Activated CD8-positive, alpha-beta memory T cell treated with anti-CD3 and anti-CD28 coated beads for 1 hour (primary cell): ENCODE measurements at regions not wholly inside any gene's neighbourhood (a gene's known extent, or its start where the extent isn't known, plus 50 kb on each side); places are given as distances from the start of the nearest gene placed in this dataset.

Experiments
- DNase-seq, 2 donors: peaks; one replicate each; pipeline ENCODE4 v3.0.0-alpha.2; 2020; ENCODE audit warnings: low read depth in 1 of 2; ENCODE audit errors: extremely low read depth in 1 of 2

DNA sequence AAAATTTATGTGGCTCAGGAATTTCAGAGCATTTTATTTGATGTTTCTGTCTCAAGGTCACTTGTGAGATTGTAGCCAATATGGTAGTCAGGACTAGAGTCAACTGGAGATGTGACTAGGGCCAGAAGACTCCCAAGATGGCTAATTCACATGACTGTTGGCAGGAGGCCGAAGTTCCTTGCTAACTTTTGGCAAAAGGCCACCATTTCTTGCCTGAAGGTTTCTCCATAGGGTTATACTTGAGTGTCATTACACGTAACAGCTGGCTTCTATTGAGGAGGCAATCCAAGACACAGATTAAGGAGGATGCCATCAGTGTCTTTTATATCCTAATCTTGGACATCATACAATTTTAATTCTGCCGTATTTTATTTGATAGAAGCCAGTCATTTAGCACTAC is 162.3 kb upstream of the MAOA start:
- DNase-seq, result no peak

DNA sequence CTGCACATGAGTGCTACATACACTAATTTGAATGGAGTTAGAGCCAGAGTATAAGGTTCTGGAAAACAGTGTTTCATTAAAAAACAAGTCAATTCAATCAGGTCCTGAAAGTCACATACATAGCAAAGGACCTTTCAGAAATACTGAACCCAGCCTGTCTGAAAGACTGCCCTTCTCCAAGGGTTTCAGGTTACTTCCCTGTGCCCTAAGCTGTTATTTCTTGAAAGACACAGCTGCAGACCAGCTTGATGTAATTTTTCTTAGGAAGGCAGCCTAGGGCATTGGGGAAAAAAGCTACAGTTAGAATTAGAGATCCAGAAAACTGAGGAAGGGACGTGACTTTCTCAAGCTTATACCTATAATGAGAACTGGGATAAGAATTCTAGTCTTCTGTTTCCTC is 155.9 kb upstream of the MAOA start:
- no peak for DNase-seq

DNA sequence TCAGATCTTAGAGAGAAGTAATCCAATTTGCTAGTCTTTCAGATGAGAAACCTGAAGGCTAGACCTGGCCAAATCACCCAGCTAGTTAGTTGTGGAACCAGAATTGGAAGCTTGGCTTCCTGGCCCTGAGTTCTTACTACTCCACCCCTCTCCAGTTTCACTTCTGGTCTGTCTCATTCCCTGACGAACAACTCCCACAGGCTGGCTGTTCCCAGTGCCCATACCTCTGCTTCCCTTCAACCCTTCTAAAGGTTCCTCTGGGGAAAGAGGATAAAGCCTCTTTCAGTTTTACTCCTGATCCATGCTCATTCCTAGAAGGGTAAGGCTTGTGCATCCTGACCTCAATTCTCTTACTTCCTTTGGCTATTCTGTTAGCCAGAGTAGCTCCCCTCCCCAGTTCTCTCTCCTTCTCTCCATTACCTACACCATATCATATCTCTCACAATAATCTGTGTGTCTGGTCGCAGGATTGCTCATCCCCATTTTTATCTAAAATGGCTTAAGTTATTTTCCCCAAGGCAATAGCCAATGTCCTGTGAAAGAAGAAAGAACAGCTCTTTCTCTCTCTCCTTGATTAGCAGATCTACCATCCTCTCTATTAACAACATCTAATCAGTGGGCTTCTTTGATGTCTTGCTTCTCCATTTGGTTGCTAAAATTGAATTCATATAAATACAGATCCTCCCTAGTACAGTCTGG is 155.0 kb upstream of the MAOA start:
- DNase-seq, result no peak

DNA sequence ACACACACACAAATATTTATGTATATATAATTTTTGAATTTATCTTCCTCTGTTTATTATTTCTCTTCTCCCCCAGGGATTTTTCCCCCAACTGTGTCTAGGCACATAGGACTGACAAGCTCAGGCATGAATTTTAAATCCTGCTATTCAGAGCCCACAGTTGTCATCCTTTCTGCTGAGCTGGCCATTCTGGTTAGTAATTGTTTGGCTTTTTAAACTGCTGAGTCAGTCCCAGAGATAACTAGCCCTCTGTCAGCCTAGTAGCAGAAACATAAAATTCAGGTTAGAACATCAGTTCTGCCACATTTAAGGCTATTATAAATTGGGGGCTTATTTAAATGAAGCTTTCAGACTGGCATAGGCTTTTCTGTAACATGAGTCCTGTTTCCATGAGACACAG is 151.7 kb upstream of the MAOA start:
- DNase-seq, result no peak

DNA sequence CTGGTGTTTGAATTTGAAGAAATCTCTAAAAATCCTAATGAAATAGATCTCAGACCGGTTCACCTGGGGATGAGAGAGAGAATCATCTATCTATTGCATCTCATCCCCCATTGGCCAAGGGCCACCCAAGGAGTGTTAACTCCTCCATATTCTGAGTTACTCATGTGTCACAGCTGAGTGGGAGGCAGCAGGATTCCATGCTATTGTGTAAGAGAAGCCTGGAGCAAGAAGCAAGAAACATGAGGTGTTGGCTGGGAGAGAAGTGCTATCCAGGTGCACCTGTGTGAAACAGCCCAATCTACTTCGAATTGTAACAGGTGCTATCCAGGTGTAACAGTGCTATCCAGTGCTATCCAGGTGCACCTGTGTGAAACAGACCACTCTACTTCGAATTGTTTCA is 150.3 kb upstream of the MAOA start:
- DNase-seq, result no peak

DNA sequence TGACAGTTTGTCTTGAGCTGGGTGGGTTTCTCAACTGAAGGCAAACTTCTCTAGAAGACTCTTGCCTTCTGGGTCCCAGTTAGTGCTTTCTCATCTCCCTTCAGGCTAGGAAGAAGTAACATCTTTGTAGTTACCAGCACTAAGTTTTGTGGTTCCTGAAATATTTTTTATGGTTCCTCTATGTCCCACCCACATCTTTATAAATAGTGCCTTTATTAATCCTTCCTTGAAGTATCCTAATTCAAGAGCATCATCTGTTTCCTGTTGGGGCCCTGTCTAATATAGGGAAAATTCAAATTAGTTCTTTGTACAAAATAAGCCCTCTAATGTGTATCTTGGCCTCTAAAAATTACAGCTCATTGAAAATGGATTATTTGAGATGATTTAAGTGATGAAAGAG is 147.4 kb upstream of the MAOA start:
- DNase-seq, result no peak

DNA sequence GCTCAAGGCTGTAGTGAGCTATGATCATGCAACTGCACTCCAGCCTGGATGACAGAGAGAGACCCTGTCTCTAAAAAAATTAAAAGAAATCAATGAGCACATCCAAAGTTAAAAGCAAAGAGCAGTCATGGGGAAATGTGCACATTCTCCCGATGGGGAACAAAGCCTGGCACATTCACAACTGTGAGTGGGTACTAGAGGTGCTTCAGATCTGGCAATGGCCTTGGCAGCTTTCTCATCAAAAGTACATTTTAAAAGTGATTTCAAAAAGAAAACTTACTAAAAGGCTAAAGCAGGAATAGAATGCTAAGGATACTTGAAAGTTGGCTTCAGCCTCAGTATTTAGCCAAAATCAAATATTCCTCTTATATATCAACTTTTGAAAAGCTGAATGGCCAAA is 145.9 kb upstream of the MAOA start:
- no peak for DNase-seq

DNA sequence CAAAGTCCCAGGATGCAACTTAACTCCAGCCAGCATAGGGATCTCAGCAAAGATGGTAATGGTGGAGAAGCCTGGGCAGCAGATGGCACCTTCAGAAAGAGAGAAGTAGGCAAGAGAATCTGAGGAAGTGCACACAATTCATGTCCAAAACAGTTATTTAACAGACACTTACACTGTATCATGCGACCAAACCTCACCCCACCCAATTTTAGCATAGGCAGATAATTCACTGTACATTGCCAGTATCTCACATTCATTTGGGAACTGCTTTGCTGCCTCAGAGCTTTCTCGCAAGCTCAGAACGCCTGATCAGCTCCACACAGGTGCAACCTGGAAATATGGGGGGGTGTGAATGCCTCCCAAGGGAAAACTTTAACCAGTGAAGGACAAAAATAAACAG is 143.0 kb upstream of the MAOA start:
- DNase-seq, result no peak

DNA sequence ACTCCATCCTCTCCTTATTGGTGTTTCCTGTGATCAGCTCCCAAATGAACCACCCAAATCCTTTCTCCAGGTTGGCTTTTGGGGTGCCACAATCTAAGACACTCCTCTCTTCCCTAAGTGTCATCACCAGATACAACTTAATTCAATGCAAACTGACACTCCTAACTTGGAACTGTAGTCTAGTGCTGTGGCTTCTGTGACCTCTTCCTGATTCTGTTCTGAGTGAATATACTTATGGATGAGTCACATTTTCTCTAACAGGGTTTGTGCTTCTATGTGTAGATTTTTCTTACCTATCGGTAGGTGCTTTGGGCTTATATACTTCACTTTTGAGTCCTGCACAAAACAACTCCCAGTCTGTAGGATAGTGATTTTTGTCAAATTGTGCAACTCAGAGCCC is 141.3 kb upstream of the MAOA start:
- DNase-seq, result no peak

DNA sequence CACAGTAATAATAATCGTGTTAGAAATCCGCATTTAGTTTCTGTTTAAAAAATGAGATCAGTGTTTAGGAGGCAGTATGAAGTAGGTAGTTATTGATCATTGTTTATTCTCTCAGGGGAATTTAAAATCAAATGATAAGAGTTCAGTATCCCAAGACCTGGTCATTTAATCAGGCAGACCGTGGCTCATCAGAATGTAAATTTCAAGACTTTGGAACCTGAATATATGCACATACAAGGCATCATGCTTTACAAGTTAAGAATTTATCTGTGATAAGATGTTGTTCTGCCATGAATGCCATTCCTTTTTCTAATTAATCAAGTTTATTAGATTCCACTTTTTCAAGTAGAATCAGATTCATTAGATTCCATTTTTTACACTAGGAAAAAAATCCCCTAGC is 133.5 kb upstream of the MAOA start:
- DNase-seq, result no peak

DNA sequence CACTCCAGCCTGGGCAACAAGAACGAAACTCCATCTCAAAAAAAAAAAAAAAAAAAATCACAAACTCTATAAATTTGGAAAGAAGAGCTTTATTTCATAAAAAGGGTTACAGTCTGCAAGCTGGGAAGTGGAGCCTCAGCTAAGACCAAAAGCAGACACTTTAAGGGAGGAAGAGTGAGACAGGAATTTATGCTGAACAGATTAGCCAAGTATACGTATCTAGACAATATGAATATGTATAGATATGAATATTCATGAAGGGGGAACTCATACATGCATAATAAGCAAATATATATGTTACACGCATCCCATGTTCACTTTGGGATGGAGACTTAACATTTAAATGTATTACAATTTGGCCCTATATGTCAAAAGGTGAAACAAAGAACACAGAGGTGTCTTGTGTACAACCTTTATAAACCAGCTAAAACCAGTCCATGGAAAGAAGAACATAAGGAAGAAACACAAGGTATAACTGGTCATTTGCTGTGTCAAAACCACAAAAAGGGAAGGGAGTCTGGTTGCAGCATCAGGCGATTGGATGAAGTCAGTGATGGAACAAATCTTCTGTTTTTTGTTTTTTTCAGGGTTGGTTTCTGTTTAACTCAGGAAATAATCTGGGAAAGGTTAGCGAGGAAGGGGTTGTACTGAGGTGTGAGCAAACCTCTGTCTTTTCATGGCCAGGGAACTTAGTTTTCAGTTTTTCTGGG is 130.0 kb upstream of the MAOA start:
- no peak for DNase-seq

DNA sequence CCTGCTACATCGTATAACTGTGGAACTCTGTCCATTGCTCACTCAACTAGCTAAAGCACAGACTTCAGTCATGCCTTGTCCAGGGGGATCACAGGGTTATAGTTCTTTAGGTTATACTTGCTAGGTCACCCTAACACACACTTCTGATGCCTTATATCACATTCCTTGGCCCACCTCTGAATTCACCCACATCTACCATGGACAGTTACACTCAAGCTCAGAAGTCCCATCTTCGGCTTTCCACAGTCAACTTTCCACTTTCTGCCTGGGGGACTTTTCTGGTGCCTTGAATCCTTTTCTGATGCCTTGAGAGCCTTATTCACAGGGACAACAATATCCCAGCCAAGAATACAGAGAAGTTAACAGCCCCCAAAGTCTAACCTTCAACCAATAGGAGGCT is 129.2 kb upstream of the MAOA start:
- DNase-seq, result no peak

DNA sequence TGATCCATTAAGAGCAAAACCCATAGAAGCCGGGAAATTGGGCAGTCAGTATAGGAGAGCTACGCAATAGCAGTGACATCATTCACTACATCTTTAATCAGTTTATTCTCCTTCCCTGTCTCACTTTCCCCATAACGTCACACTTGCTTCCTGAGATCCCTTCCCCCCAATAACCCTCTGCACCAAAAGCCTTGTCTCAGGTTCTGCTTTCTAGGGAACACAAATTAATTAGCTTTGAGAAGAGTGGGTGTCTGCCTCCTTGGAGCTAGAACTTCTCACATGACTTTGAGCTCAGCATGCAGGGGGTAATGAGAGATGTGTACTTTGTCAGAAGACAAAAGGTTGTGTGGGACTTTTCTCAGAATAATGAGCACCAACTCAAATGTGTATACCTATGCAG is 128.3 kb upstream of the MAOA start:
- no peak for DNase-seq

DNA sequence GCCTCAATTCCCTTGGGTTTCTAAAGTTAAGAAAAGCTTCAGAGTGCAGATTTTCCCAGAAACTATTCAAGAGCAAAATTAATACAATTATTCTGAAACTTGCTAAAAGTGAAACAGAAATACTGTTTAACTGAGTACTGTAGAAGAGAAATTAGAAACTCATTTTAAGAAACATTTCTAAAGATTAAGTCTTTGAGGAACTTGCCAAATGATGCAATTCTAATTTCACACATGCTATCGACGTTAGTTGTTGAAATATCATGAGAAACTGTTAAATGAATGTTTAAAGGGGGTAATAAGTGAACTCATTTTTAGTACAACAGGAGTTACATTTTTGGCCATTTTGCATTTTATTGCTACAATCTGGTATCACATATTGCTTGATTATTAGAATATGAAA is 125.3 kb upstream of the MAOA start:
- no peak for DNase-seq

DNA sequence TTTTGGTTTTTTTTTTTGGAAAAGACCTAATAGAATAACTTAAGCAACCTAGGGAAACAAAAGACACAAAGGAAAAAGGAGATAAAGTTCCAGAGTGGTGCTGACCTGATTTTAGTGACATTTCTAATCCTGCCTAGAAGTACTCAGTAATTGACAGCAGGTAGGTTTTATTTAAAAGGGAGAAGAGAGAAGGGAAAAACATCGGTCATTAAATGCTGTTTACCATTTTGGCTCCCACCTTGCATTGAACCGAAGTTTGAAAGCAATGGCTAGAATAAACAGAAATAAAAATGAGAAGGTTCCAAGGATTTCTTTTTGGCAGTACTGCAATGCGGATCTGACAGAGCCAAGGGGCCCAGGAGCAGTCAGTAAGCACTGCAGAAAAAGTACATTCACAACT is 115.8 kb upstream of the MAOA start:
- no peak for DNase-seq

DNA sequence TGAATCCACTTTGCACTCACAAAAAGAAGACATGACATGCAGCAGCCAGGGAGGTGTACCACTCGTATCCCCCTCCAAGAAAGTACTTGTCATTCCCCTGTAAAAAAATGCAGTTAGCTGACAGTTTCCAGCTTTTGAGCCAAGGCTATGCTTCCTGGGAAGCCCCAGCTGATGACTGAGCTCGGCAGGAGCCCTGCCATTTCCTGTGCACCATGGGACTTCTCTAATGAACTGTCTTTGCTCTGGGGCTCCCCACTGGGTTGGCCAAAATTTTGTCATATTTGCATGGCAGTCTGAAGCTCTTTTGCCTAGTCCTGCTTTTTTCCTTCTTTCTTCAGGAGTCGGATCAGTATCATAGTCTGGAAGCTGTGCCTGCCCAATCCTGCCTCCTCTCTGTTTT is 104.5 kb upstream of the MAOA start:
- no peak for DNase-seq

DNA sequence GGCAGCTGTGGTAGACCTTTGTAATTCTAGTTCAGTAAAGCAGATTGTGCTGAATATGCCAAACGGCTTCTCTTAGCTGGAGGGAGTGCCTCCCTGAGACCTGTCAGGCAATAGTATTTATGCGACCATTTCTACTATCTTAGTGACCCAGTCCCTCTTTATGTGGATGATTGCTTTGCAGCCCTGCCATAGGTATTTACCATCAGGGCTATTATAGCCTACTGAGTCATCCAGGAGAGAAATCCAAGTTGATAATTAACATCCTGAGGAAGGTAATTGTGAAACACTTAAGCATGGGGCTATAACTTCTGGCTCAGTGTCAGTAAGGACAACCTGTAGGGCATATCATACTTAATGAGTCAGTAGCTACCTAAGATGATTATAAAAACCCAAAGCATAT is 103.9 kb upstream of the MAOA start:
- DNase-seq, result no peak

DNA sequence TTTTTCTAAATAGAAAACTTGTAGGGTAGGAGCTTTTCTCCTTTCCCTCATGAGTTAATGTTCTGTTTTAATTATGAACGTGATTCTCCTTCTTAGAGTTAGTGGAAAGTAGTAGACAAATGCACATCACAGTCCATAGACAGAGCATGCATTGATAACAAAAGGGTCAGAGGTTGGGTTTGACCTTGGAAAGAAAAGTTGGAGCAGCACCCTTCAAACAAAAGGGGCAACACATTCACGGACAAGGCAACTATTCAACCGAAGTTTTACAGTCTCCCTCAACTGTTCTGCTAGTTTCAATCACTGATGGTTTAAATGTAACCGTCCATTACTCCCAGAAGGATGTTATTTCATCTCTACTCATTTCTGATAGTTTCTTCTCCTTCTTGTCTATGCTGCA is 103.4 kb upstream of the MAOA start:
- DNase-seq, result no peak

DNA sequence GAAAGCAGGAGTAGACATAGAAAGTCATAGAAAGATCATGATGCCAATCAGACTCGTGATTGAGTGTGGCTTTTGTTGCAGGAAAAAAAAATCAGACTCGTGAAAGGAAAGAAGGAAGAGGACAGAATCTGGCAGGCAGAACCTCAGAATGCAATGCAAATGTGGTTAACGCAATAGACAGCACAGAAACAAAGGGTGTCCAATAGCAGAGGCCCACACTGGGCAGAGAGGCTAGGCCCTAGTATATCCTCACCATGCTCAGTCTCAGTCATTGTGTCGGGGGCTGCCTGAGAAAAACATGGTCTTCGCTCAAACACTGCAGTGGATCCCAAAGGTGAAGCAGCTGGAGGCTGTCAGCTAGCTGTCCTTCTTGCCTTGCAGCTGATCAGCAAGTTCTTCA is 102.8 kb upstream of the MAOA start:
- no peak for DNase-seq

DNA sequence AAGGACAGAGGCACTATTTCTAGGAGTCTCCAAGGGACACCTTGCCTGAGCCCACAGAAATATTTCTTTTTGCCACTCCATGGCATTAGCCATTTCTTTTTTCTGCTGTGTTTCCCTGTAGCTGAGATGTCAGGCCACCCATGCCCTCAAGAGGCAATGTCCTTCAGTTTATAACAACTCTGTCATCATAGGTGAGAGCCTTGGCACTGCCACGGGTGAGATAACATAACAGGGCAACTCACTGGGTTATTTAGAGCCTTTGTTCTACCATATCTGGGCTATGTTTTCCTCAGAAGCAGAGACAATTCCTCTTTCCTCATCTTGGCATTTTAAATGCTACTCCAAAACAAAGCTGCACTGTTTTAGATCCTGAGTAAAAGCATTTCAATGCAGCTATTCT is 99.9 kb upstream of the MAOA start:
- no peak for DNase-seq

DNA sequence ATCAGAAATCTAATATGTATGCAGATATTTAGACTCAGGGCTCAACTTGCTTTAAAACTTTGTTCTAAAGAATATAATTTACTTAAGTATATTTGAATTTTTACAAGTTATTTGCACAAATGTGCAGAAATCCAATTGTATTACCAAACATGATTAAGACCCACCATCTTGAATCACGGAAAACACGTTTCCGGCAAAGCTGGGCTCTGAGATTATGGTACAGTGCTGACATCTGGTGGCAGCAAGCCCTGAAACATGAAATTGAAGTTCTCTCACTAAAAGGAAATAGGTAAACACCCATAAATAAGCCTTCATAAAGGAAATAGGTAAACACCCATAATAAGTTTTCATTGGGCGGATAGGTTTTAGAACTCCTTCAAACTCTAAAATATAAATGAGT is 98.3 kb upstream of the MAOA start:
- peak; percentile 19 to 37 for DNase-seq

DNA sequence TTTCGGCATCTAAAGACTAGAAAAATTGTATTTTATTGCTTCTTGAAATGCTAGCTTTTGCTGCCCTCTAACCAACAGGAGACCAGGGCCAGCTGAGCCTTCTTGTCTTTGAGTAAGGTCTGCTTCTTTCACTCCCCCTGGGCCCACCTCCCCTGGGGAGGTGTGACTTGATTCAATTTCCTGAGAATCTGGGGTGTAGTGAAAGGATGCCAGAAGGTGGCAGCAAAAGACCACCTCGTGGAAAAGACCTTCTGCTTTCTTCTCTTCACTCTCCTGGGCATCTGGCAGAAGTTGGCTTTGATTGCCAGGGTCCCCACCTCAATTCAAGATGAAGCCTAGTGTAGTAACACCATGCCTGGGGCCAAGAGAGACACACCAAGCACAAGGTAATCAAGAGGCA is 96.5 kb upstream of the MAOA start:
- DNase-seq, result no peak
